Breast epithelium (tissue), 4 donors: ENCODE measurements at regions not wholly inside any gene's neighbourhood (a gene's known extent, or its start where the extent isn't known, plus 50 kb on each side); places are given as distances from the start of the nearest gene placed in this dataset.
A peak's percentile ranks its signal among the peaks of the same experiment; 100 is the strongest.

Experiments
- DNase-seq, 2 donors: peaks; one replicate each; pipeline ENCODE4 v3.0.0-alpha.2; 2019; ENCODE audit warnings: low spot score in 2 of 2
- H3K27ac ChIP-seq, 2 donors: fragments of 200-600 bp; sonication (generic) in 1 of 2; one replicate each; pipeline ENCODE4 v1.5.1; 2016 to 2019; ENCODE audit warnings: mild to moderate bottlenecking in 1 of 2
- H3K27me3 ChIP-seq, 2 donors: fragments of 200-600 bp; sonication (generic) in 1 of 2; one replicate each; pipeline versions ENCODE4 v1.5.1 to v1.6.0; 2017 to 2019; ENCODE audit warnings: control low read depth in 1 of 2, mild to moderate bottlenecking in 1 of 2
- H3K36me3 ChIP-seq: fragments of 200-600 bp; one replicate; pipeline ENCODE4 v1.5.1; 2019
- H3K4me1 ChIP-seq, 2 donors: fragments of 200-600 bp; sonication (generic); one replicate each; pipeline ENCODE4 v1.5.1; 2016 to 2019; ENCODE audit warnings: control low read depth in 1 of 2
- H3K4me3 ChIP-seq, 3 donors: fragments of 200-600 bp; sonication (generic); 1 replicate in 2 of 3; 2 replicates in 1 of 3; pipeline ENCODE4 v1.5.1; 2016 to 2019; ENCODE audit warnings: mild to moderate bottlenecking in 3 of 3, moderate library complexity in 2 of 3
- H3K9me3 ChIP-seq, 2 donors: fragments of 200-600 bp; sonication (generic) in 1 of 2; one replicate each; pipeline ENCODE4 v1.5.1; 2016 to 2019; ENCODE audit warnings: control low read depth in 1 of 2
- POLR2A ChIP-seq: fragments of 450-650 bp; IDR thresholded peaks from one replicate; pipeline ENCODE4 v1.6.1; 2016; ENCODE audit warnings: antibody characterized with exemption, mild to moderate bottlenecking, moderate library complexity
- POLR2AphosphoS5 ChIP-seq, 3 donors: sonication (generic); formaldehyde crosslinking; IDR thresholded peaks; one replicate each; pipeline ENCODE4 v1.6.1; 2017; ENCODE audit warnings: antibody characterized with exemption in 3 of 3
- intact Hi-C: fragments of 100-400 bp; cut with DNase I; formaldehyde crosslinking; loops from one replicate; pipeline ENCODE4 v1.15.1; 2023; ENCODE audit warnings: low total_unique reads
- TF ChIP-seq, protein P1 (sequence below), 3 donors: fragments of 450-650 bp; IDR thresholded peaks; one replicate each; pipeline ENCODE4 v1.5.1; 2016 to 2017; ENCODE audit warnings: antibody characterized with exemption in 3 of 3, mild to moderate bottlenecking in 3 of 3, moderate library complexity in 3 of 3

GRCh38 chr15:101124731-101125451 lies 127.0 kb downstream of the CHSY1 start:
- Histone ChIP-seq H3K36me3 (no peaks in the 10 kb centered on the region), H3K4me3 (no peak overlapping the region), H3K27ac (no peak overlapping the region), H3K9me3 (peaks cover 4 to 10% of the 10 kb centered on the region in 2 donors), H3K4me1 (peaks cover 0 to 24% of the 10 kb centered on the region in 2 donors), H3K27me3 (no peaks in the 10 kb centered on the region)
- DNase-seq, result no peak
- TF ChIP-seq, protein P1, sequence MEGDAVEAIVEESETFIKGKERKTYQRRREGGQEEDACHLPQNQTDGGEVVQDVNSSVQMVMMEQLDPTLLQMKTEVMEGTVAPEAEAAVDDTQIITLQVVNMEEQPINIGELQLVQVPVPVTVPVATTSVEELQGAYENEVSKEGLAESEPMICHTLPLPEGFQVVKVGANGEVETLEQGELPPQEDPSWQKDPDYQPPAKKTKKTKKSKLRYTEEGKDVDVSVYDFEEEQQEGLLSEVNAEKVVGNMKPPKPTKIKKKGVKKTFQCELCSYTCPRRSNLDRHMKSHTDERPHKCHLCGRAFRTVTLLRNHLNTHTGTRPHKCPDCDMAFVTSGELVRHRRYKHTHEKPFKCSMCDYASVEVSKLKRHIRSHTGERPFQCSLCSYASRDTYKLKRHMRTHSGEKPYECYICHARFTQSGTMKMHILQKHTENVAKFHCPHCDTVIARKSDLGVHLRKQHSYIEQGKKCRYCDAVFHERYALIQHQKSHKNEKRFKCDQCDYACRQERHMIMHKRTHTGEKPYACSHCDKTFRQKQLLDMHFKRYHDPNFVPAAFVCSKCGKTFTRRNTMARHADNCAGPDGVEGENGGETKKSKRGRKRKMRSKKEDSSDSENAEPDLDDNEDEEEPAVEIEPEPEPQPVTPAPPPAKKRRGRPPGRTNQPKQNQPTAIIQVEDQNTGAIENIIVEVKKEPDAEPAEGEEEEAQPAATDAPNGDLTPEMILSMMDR (IDR thresholded peaks at IDR 0.05), result no peak
- no peak for TF ChIP-seq POLR2AphosphoS5 (IDR thresholded peaks at IDR 0.05)
- no peak for TF ChIP-seq POLR2A
- intact Hi-C loops, result loop anchor here (10.0 kb wide), 1 partner anchor 130 kb away; the partner anchor contains the start of gene CHSY1

DNA sequence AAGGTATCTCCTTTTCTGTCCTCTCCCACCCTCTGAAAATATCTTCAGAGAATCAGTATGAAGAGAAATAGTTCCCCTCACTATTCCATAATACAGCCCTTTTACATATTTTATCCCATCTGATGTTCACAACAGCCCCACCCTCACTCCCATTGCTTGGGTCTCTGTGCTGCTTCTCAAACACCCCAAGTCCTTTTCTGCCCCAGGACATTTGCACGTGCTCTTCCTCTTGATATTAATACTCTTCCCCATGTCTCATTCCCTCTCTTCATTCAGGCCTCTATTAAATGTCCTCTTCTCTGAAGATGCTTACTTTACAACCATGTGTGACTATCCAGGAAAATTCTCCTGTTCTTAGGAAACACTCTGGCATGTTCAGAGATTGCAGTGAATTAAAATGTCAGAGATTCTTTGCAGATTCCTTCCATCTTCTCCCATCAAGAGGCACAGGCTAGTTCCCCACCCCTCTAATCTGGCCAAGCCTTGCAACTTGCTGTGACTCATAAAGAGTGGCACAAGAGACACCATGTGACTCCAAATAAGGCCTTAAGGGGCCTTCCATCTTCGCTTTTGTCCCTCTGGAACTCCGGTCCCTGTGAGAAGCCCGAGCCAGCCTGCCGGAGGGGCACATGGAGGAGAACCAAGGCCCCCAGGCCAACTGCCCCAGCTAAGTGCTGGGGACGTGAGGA lies 128.5 kb downstream of the CHSY1 start:
- Histone ChIP-seq H3K27me3 (no peaks in the 10 kb centered on the region), H3K36me3 (no peaks in the 10 kb centered on the region), H3K4me1 (peaks cover 0 to 24% of the 10 kb centered on the region in 2 donors), H3K27ac (no peak overlapping the region), H3K4me3 (no peak overlapping the region), H3K9me3 (peaks cover 4 to 5% of the 10 kb centered on the region in 2 donors)
- no peak for DNase-seq
- intact Hi-C loops, result loop anchor here (10.0 kb wide), 1 partner anchor 131 kb away; the partner anchor contains the start of gene CHSY1
- TF ChIP-seq, protein P1 (IDR thresholded peaks at IDR 0.05), result no peak
- TF ChIP-seq POLR2A (no peak), POLR2AphosphoS5 (IDR thresholded peaks at IDR 0.05) (no peak)

DNA sequence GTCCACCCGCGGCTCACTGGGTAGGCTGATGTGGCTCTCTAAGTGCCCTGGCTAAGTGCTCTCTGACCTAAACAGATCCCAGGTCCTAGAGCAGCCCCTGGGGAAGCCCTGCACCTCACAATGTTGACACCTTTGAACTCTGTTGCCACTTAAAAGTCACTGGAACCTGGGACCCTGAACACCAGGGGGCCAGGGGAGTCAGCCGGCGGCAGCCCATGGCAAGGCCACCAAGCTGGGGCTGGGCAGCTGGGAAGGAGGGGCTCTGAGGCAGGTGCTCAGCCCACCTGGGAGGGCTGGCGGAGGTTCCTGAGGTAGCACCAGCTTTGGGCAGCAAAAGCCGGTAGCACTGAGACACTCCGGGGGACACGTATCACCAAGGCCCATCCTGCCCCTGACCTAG lies 129.0 kb downstream of the CHSY1 start:
- Histone ChIP-seq H3K36me3 (no peaks in the 10 kb centered on the region), H3K4me3 (no peak overlapping the region), H3K27me3 (no peaks in the 10 kb centered on the region), H3K9me3 (no peaks in the 10 kb centered on the region), H3K27ac (no peak overlapping the region), H3K4me1 (peaks cover 0 to 24% of the 10 kb centered on the region in 2 donors)
- no peak for DNase-seq
- TF ChIP-seq, protein P1 (IDR thresholded peaks at IDR 0.05), result no peak
- TF ChIP-seq POLR2AphosphoS5 (IDR thresholded peaks at IDR 0.05), result no peak
- no peak for TF ChIP-seq POLR2A
- intact Hi-C loops, result loop anchor here (10.0 kb wide), 1 partner anchor 132 kb away; the partner anchor contains the start of gene CHSY1

DNA sequence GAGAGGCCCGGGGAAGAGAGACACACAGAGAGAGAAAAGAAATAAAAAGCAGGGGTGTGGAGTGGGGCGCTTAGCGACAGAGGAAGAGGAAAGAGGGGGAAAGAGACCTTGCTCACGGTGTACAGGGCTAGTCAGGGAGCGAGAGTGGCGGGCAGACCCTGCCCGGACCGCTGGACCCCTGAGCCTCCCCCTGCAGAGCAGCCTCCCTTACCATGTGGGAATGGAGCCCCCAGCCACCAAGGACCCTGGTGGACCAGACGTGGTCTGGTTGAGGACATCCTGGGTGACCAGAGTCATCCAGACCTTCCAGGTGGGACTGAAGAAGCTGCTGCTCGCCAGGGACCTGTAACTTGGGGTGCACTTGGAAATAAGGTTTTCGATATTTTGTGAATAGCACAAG lies 129.6 kb downstream of the CHSY1 start:
- Histone ChIP-seq H3K9me3 (no peaks in the 10 kb centered on the region), H3K27me3 (no peaks in the 10 kb centered on the region), H3K4me1 (peaks cover 0 to 20% of the 10 kb centered on the region in 2 donors), H3K4me3 (peak overlapping the region in 2 of 3 donors; percentile 39 to 67), H3K27ac (peak overlapping the region; percentile 76 to 94), H3K36me3 (no peaks in the 10 kb centered on the region)
- TF ChIP-seq POLR2AphosphoS5 (IDR thresholded peaks at IDR 0.05) (no peak), POLR2A (no peak)
- TF ChIP-seq, protein P1 (IDR thresholded peaks at IDR 0.05), result no peak
- no peak for DNase-seq
- intact Hi-C loops, result loop anchor here (10.0 kb wide), 1 partner anchor 133 kb away; the partner anchor contains the start of gene CHSY1
